ENCODE measurements at regions not wholly inside any gene's neighbourhood (a gene's known extent, or its start where the extent isn't known, plus 50 kb on each side); places are given as distances from the start of the nearest gene placed in this dataset.

GRCh38 chr18:10015941-10016819 is 102.4 kb downstream of the VAPA start:
- TF ChIP-seq ZNF274 (IDR thresholded peaks at IDR 0.05; ENCODE audit: low read depth, low read length) (no peak), YY1 (IDR thresholded peaks at IDR 0.05; ENCODE audit: insufficient read depth, insufficient read length) (no peak)
